Smooth muscle cell (in vitro differentiated cells): ENCODE measurements at regions not wholly inside any gene's neighbourhood (a gene's known extent, or its start where the extent isn't known, plus 50 kb on each side); places are given as distances from the start of the nearest gene placed in this dataset.

ENCODE experiments used
- DNase-seq: peaks from one replicate; lab custom pipeline; 2025; ENCODE audit not compliant: unreplicated experiment; lab: John Stamatoyannopoulos, UW
- H2AFZ ChIP-seq: fragments of 200-600 bp; sonication (generic); 2 replicates; pipeline ENCODE4 v1.6.0; 2016; ENCODE audit warnings: antibody characterized with exemption, low read depth, mild to moderate bottlenecking
- H3F3A ChIP-seq: fragments of 200-600 bp; sonication (generic); 2 replicates; pipeline ENCODE4 v1.6.0; 2017; ENCODE audit warnings: antibody characterized with exemption, low read depth
- H3K27ac ChIP-seq: fragments of 200-600 bp; sonication (generic); 2 replicates; pipeline ENCODE4 v1.5.1; 2016; ENCODE audit warnings: low read depth, mild to moderate bottlenecking
- H3K27me3 ChIP-seq: fragments of 200-600 bp; sonication (generic); 2 replicates; pipeline ENCODE4 v1.6.1; 2016; ENCODE audit warnings: low read depth, mild to moderate bottlenecking
- H3K36me3 ChIP-seq: fragments of 200-600 bp; sonication (generic); 2 replicates; pipeline ENCODE4 v1.5.1; 2016; ENCODE audit warnings: low read depth
- H3K4me1 ChIP-seq: fragments of 200-600 bp; sonication (generic); 2 replicates; pipeline ENCODE4 v1.5.1; 2016; ENCODE audit warnings: low read depth
- H3K4me2 ChIP-seq: fragments of 200-600 bp; sonication (generic); 2 replicates; pipeline ENCODE4 v1.6.0; 2016; ENCODE audit warnings: mild to moderate bottlenecking
- H3K4me3 ChIP-seq: fragments of 200-600 bp; sonication (generic); 2 replicates; pipeline ENCODE4 v1.5.1; 2016; ENCODE audit warnings: mild to moderate bottlenecking
- H3K79me2 ChIP-seq: fragments of 200-600 bp; sonication (generic); 2 replicates; pipeline ENCODE4 v1.6.0; 2016; ENCODE audit warnings: low read depth, mild to moderate bottlenecking
- H3K9ac ChIP-seq: fragments of 200-600 bp; sonication (generic); 2 replicates; pipeline ENCODE4 v1.6.0; 2016; ENCODE audit warnings: low read depth
- H3K9me3 ChIP-seq: fragments of 200-600 bp; sonication (generic); replicated peaks from 2 replicates; pipeline ENCODE4 v1.5.1; 2016; ENCODE audit warnings: low read depth
- H4K20me1 ChIP-seq: fragments of 200-600 bp; sonication (generic); 2 replicates; pipeline ENCODE4 v1.6.0; 2016; ENCODE audit warnings: low read depth
- WGBS: methylation state at CpG from one replicate; pipeline ENCODE4 v1.1.7; 2016; ENCODE audit warnings: low lambda C conversion rate; 5-methylcytosine and 5-hydroxymethylcytosine counted together
- TF ChIP-seq, protein P1 (sequence below): fragments of 200-600 bp; sonication (generic); IDR thresholded peaks from 2 replicates; pipeline ENCODE4 v1.5.1; 2017; ENCODE audit warnings: borderline replicate concordance, mild to moderate bottlenecking, antibody characterized with exemption; ENCODE audit not compliant: insufficient read depth, poor library complexity, severe bottlenecking

DNA sequence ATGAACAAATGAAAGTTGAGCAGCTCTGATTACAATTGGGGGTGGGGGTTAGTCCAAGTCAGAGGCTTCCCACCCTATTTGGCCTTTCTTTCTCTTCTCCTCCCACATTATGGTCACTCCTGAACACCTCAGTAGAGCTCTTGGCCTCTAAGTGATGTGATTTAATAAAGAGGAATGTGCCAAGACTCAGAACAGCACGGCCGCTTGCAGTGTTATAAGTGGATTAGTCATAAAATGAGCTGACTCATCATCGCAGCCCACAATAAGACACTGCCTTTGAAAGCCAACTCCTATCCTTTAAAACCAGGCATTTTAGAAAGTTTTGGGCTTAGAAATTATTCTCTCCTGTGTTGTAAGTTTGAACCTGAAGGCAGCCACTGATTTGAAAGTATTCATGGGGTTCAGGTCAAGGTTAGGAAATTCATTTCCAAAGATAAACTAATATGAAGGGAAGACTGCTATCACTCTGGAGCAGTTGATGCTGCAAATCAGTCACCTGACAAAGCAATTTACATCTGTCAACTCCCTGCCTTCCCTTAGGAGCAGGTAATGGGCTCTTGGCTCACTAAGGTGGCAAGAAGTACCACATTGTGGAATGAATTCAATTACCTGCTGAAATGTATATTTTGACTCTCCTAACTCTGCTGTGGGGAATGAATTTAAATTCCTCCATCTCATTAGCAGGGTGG is 283.6 kb upstream of the NMUR2 start:
- no peak for DNase-seq

DNA sequence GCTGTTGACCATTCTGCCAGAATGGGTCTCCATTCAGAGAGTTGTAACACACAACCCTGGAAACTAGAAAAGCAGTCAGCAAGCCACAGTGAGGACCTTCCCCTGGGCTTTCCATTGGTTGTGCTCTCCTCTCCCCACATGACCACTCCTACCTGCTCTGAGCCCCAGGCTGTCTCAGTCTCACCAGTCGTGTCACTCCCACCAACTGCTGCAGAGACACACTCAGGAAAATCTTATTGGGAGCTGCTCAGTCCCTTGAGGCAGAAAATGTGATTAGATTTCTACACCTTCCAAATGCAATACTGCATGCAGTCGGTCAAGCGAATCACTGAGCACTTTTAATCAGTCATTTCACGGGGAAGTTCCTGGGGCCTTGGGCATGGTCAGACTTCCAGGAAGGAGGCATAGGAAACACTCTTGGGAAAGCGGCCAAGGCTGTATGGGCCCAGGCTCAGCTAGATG is 284.2 kb upstream of the NMUR2 start:
- 73% methylated on average over 5 of the region's 5 CpGs for WGBS
- H3K79me2 ChIP-seq: no peaks in the 10 kb centered on the region
- TF ChIP-seq, protein P1, sequence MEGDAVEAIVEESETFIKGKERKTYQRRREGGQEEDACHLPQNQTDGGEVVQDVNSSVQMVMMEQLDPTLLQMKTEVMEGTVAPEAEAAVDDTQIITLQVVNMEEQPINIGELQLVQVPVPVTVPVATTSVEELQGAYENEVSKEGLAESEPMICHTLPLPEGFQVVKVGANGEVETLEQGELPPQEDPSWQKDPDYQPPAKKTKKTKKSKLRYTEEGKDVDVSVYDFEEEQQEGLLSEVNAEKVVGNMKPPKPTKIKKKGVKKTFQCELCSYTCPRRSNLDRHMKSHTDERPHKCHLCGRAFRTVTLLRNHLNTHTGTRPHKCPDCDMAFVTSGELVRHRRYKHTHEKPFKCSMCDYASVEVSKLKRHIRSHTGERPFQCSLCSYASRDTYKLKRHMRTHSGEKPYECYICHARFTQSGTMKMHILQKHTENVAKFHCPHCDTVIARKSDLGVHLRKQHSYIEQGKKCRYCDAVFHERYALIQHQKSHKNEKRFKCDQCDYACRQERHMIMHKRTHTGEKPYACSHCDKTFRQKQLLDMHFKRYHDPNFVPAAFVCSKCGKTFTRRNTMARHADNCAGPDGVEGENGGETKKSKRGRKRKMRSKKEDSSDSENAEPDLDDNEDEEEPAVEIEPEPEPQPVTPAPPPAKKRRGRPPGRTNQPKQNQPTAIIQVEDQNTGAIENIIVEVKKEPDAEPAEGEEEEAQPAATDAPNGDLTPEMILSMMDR: no peak
- no peak for DNase-seq
- H3K4me3 ChIP-seq: no peak overlapping the region
- peaks cover 10% of the 10 kb centered on the region for H3K4me1 ChIP-seq
- no peaks in the 10 kb centered on the region for H3K27me3 ChIP-seq
- H3K27ac ChIP-seq: peak overlapping the region; percentile 55
- no peaks in the 10 kb centered on the region for H3K9me3 ChIP-seq
- H3K4me2 ChIP-seq: peak overlapping the region; percentile 16
- no peak overlapping the region for H2AFZ ChIP-seq
- H4K20me1 ChIP-seq: no peaks in the 10 kb centered on the region
- H3K36me3 ChIP-seq: no peaks in the 10 kb centered on the region
- no peaks in the 10 kb centered on the region for H3F3A ChIP-seq
- H3K9ac ChIP-seq: no peak overlapping the region

More for the DNA sequence above, 283.6 kb upstream of the NMUR2 start:
- Histone ChIP-seq H3K27me3 (no peaks in the 10 kb centered on the region), H3K36me3 (no peaks in the 10 kb centered on the region), H3F3A (no peaks in the 10 kb centered on the region), H3K9me3 (no peaks in the 10 kb centered on the region), H3K4me3 (no peak overlapping the region), H3K9ac (no peak overlapping the region), H3K27ac (peak overlapping the region; percentile 55), H3K4me2 (peak overlapping the region; percentile 16), H2AFZ (no peak overlapping the region), H4K20me1 (no peaks in the 10 kb centered on the region), H3K4me1 (peaks cover 10% of the 10 kb centered on the region), H3K79me2 (no peaks in the 10 kb centered on the region)
- TF ChIP-seq, protein P1: no peak
- WGBS: 5% methylated on average over 3 of the region's 3 CpGs

DNA sequence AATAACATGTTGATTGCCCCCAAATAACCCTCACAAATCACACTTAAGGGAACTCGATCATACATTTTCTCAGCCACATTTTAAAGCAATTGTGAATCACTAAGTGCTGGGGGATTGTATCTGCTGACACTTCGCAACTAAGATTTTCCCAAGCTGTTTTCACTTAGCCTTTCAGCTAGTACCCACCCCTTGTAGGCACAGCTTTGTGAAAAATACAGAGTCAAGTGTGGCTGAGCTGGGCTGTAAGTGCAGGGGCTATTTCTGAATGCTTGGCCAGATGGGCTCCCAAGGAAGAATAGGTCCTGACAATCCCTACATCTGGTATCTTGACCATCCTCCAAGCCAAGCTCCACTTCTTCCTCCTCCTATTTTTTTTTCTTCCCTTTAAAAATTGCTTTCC is 289.2 kb upstream of the NMUR2 start:
- Histone ChIP-seq H3K4me1 (peaks cover 5% of the 10 kb centered on the region), H3K36me3 (no peaks in the 10 kb centered on the region), H3K79me2 (no peaks in the 10 kb centered on the region), H2AFZ (no peak overlapping the region), H3K9me3 (no peaks in the 10 kb centered on the region), H3F3A (no peaks in the 10 kb centered on the region), H3K4me3 (no peak overlapping the region), H3K4me2 (no peak overlapping the region), H3K9ac (no peak overlapping the region), H3K27ac (no peak overlapping the region), H3K27me3 (no peaks in the 10 kb centered on the region), H4K20me1 (no peaks in the 10 kb centered on the region)
- WGBS: 42% methylated on average over 2 of the region's 2 CpGs
- TF ChIP-seq, protein P1: no peak
- no peak for DNase-seq
